ENCODE measurements at regions not wholly inside any gene's neighbourhood (a gene's known extent, or its start where the extent isn't known, plus 50 kb on each side); places are given as distances from the start of the nearest gene placed in this dataset.

- TF ChIP-seq CTCF (IDR thresholded peaks at IDR 0.05; ENCODE audit: low read depth, low read length) (no peak), MYC (IDR thresholded peaks at IDR 0.05; ENCODE audit: low read depth, low read length) (no peak), MAX (IDR thresholded peaks at IDR 0.05; ENCODE audit: low read depth, low read length) (no peak), POLR2A (IDR thresholded peaks at IDR 0.05; ENCODE audit: extremely low read depth, insufficient read length) (no peak)
- DNase-seq (ENCODE audit: low read depth), result no peak
- H3K4me3 ChIP-seq (ENCODE audit: low read depth, low read length), result no peak overlapping the region
These were observed 101.9 kb downstream of the MACIR start for GRCh38 chr5:103360475-103360874.

GRCh38 chr5:103358305-103358995 lies 99.9 kb downstream of the MACIR start:
- DNase-seq (ENCODE audit: low read depth), result no peak
- TF ChIP-seq MYC (IDR thresholded peaks at IDR 0.05; ENCODE audit: low read depth, low read length) (no peak), MAX (IDR thresholded peaks at IDR 0.05; ENCODE audit: low read depth, low read length) (no peak), CTCF (IDR thresholded peaks at IDR 0.05; ENCODE audit: low read depth, low read length) (no peak), POLR2A (IDR thresholded peaks at IDR 0.05; ENCODE audit: extremely low read depth, insufficient read length) (no peak)
- no peak overlapping the region for H3K4me3 ChIP-seq (ENCODE audit: low read depth, low read length)

GRCh38 chr5:103357636-103358035 lies 99.1 kb downstream of the MACIR start:
- H3K4me3 ChIP-seq (ENCODE audit: low read depth, low read length), result no peak overlapping the region
- no peak for DNase-seq (ENCODE audit: low read depth)
- no peak for TF ChIP-seq MYC (IDR thresholded peaks at IDR 0.05; ENCODE audit: low read depth, low read length)
- TF ChIP-seq CTCF (IDR thresholded peaks at IDR 0.05; ENCODE audit: low read depth, low read length), result no peak
- no peak for TF ChIP-seq POLR2A (IDR thresholded peaks at IDR 0.05; ENCODE audit: extremely low read depth, insufficient read length)
- no peak for TF ChIP-seq MAX (IDR thresholded peaks at IDR 0.05; ENCODE audit: low read depth, low read length)

GRCh38 chr5:103356350-103357091 lies 98.0 kb downstream of the MACIR start:
- DNase-seq (ENCODE audit: low read depth), result no peak
- TF ChIP-seq MYC (IDR thresholded peaks at IDR 0.05; ENCODE audit: low read depth, low read length), result no peak

GRCh38 chr5:103355579-103355978 lies 97.0 kb downstream of the MACIR start:
- no peak for DNase-seq (ENCODE audit: low read depth)
- TF ChIP-seq MYC (IDR thresholded peaks at IDR 0.05; ENCODE audit: low read depth, low read length) (no peak), CTCF (IDR thresholded peaks at IDR 0.05; ENCODE audit: low read depth, low read length) (no peak), MAX (IDR thresholded peaks at IDR 0.05; ENCODE audit: low read depth, low read length) (no peak), POLR2A (IDR thresholded peaks at IDR 0.05; ENCODE audit: extremely low read depth, insufficient read length) (no peak)
- no peak overlapping the region for H3K4me3 ChIP-seq (ENCODE audit: low read depth, low read length)

More at GRCh38 chr5:103356350-103357091, 98.0 kb downstream of the MACIR start:
- no peak overlapping the region for H3K4me3 ChIP-seq (ENCODE audit: low read depth, low read length)

GRCh38 chr5:103354446-103354845 lies 95.9 kb downstream of the MACIR start:
- DNase-seq (ENCODE audit: low read depth), result no peak
- no peak overlapping the region for H3K4me3 ChIP-seq (ENCODE audit: low read depth, low read length)
- no peak for TF ChIP-seq CTCF (IDR thresholded peaks at IDR 0.05; ENCODE audit: low read depth, low read length)

Data from NB4 (cell line).